Tibial nerve (tissue), 4 donors: ENCODE measurements at regions not wholly inside any gene's neighbourhood (a gene's known extent, or its start where the extent isn't known, plus 50 kb on each side); places are given as distances from the start of the nearest gene placed in this dataset.

Experiments
- DNase-seq, 2 donors: peaks; one replicate each; pipeline ENCODE4 v3.0.0-alpha.2; 2019; ENCODE audit warnings: low spot score in 2 of 2
- H3K27ac ChIP-seq, 4 donors: fragments of 200-600 bp; sonication (generic) in 3 of 4; one replicate each; pipeline ENCODE4 v1.5.1; 2017 to 2019; ENCODE audit warnings: mild to moderate bottlenecking in 1 of 4
- H3K27me3 ChIP-seq, 2 donors: fragments of 200-600 bp; sonication (generic) in 1 of 2; one replicate each; pipeline versions ENCODE4 v1.5.1 to v1.6.0; 2017 to 2019
- H3K36me3 ChIP-seq, 3 donors: fragments of 200-600 bp; sonication (generic); one replicate each; pipeline ENCODE4 v1.5.1; 2018 to 2019
- H3K4me1 ChIP-seq, 4 donors: fragments of 200-600 bp; sonication (generic) in 3 of 4; one replicate each; pipeline ENCODE4 v1.5.1; 2017 to 2019
- H3K4me3 ChIP-seq, 4 donors: fragments of 200-600 bp; sonication (generic) in 3 of 4; one replicate each; pipeline ENCODE4 v1.5.1; 2017 to 2019; ENCODE audit warnings: mild to moderate bottlenecking in 1 of 4, moderate library complexity in 1 of 4
- H3K9me3 ChIP-seq, 4 donors: fragments of 200-600 bp; sonication (generic) in 3 of 4; one replicate each; pipeline ENCODE4 v1.5.1; 2017 to 2019
- EP300 ChIP-seq, 2 donors: sonication (generic); formaldehyde crosslinking; IDR thresholded peaks; one replicate each; pipeline ENCODE4 v1.6.1; 2017; ENCODE audit warnings: antibody characterized with exemption in 2 of 2, mild to moderate bottlenecking in 1 of 2
- POLR2A ChIP-seq, 2 donors: fragments of 450-650 bp; IDR thresholded peaks; one replicate each; pipeline ENCODE4 v1.6.1; 2017; ENCODE audit warnings: antibody characterized with exemption in 2 of 2, mild to moderate bottlenecking in 2 of 2, moderate library complexity in 2 of 2
- WGBS, 2 donors: methylation state at CpG; one replicate each; pipeline ENCODE4 v1.1.5; 2018; 5-methylcytosine and 5-hydroxymethylcytosine counted together
- TF ChIP-seq, protein P1 (sequence below), 5 experiments: fragments of 200-600 bp in 3 of 5; fragments of 450-650 bp in 2 of 5; sonication (generic) in 3 of 5; IDR thresholded peaks; one replicate each; pipeline ENCODE4 v1.5.1; 2016 to 2019; ENCODE audit warnings: antibody characterized with exemption in 5 of 5, mild to moderate bottlenecking in 3 of 5, moderate library complexity in 2 of 5

DNA sequence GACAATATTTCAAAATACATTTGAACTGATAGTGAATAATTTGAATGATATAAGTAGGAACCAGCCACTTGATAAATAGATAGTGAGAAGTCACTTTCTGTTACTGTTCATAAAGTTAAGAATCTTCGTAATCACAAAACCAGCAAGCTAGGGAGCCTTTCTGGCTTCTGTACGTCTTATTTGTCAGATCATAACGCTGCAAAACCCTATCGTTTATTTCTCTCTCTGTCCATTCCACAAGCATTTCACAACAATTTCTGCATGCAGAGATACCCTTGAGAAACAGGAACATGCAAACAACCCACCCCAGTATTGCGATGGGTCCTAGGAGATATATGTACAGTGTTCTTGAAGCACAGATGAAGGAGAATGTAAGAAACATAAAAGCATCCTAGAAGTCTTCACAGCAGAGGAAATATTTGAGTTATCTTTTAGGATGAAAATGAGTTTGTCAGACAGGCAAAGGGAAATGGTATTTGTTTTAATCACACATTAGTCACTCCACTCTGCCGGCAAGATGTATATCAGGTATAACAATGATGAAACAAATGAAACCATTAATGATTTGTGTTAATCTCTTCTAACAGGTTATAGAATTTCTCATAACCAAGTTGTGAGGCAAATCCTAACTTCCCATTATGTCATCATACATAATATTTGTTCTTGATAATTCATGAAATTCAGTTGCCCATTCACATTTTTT lies 668.7 kb upstream of the FTMT start:
- Histone ChIP-seq H3K36me3 (no peaks in the 10 kb centered on the region), H3K9me3 (no peaks in the 10 kb centered on the region), H3K4me3 (no peak overlapping the region), H3K27me3 (no peaks in the 10 kb centered on the region), H3K27ac (no peak overlapping the region), H3K4me1 (no peaks in the 10 kb centered on the region)
- TF ChIP-seq EP300 (IDR thresholded peaks at IDR 0.05) = no peak
- TF ChIP-seq, protein P1, sequence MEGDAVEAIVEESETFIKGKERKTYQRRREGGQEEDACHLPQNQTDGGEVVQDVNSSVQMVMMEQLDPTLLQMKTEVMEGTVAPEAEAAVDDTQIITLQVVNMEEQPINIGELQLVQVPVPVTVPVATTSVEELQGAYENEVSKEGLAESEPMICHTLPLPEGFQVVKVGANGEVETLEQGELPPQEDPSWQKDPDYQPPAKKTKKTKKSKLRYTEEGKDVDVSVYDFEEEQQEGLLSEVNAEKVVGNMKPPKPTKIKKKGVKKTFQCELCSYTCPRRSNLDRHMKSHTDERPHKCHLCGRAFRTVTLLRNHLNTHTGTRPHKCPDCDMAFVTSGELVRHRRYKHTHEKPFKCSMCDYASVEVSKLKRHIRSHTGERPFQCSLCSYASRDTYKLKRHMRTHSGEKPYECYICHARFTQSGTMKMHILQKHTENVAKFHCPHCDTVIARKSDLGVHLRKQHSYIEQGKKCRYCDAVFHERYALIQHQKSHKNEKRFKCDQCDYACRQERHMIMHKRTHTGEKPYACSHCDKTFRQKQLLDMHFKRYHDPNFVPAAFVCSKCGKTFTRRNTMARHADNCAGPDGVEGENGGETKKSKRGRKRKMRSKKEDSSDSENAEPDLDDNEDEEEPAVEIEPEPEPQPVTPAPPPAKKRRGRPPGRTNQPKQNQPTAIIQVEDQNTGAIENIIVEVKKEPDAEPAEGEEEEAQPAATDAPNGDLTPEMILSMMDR (IDR thresholded peaks at IDR 0.05) = no peak
- no peak for TF ChIP-seq POLR2A (IDR thresholded peaks at IDR 0.05)
- whole genome bisulfite sequencing, 2 donors = 85% methylated on average over 6 of the region's 6 CpGs
- DNase-seq = no peak

DNA sequence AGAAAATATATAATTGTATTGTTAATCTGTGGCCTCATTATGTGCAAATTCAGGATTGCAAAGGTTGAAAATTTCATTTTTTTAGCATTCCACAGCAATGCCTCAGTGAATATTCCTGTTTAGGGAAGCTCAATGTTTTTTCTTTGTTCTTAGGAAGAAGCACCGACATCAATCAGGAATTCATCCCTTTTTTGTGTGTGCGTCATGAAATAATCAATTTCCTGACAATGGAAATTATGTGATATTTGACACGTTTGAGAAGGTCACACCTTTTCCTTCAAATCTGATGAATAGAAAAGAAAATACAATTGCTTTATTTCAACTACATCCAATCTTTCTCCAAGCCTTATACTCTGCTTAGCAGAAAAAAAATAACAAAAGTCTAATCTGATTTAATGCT lies 662.8 kb upstream of the FTMT start:
- TF ChIP-seq POLR2A (IDR thresholded peaks at IDR 0.05) (no peak), EP300 (IDR thresholded peaks at IDR 0.05) (no peak)
- TF ChIP-seq, protein P1 (IDR thresholded peaks at IDR 0.05) = no peak
- Histone ChIP-seq H3K4me3 (no peak overlapping the region), H3K4me1 (no peaks in the 10 kb centered on the region), H3K9me3 (no peaks in the 10 kb centered on the region), H3K27me3 (no peaks in the 10 kb centered on the region), H3K27ac (no peak overlapping the region), H3K36me3 (no peaks in the 10 kb centered on the region)
- WGBS, 2 donors = 60 to 67% methylated on average over 3 of the region's 3 CpGs
- no peak for DNase-seq

DNA sequence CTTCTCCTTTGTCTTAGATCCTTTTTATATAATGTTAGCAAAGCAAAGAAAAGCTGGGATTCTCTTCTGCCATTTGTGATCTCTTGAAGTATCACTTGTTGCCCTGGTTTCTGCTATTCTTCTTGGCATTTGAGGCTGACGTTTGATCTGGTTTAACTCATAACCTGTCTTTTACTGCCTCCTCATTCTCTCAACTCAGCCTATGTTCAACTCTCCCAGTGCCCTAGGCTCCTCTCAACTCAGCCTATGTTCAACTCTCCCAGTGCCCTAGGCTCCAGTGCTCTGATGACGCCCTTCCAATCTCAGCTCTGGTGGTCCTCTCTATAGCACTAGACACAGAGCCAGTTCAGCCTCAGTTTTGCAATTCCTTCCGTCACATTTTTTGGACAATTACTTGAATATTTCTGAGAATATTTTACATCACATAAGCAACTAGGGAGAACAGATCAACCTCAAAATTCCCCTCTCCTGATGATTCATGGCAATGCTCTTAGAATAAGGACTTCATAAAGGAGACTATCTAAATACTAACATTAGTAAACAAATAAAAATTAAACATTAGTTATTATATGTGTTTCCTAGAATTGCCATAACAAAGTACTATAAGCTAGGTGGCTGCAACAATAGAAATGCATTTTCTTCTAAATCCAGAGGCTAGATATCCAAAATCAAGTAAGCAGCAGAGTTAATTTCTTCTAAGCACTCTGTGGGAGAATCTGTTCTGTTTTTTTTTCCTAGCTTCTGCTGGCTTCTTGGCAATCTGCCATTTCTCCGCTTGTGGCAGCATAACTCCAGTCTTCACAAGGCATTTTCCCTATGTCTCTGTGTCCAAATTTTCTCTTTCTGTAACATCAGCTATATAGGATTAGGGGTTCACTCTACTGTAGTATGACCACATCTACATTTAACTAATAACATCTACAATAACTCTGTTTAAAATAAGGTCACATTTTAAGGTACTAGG lies 662.1 kb upstream of the FTMT start:
- H3K4me3 ChIP-seq = no peak overlapping the region
- H3K27me3 ChIP-seq = no peaks in the 10 kb centered on the region
- peak in 1 of 2 donors; percentile 8 for DNase-seq
- H3K36me3 ChIP-seq = no peaks in the 10 kb centered on the region
- H3K9me3 ChIP-seq = no peaks in the 10 kb centered on the region
- TF ChIP-seq, protein P1 (IDR thresholded peaks at IDR 0.05) = no peak
- TF ChIP-seq EP300 (IDR thresholded peaks at IDR 0.05) (no peak), POLR2A (IDR thresholded peaks at IDR 0.05) (no peak)
- WGBS, 2 donors = 33 to 34% methylated on average over 4 of the region's 4 CpGs
- H3K4me1 ChIP-seq = no peaks in the 10 kb centered on the region
- H3K27ac ChIP-seq = no peak overlapping the region

GRCh38 chr5:121199216-121199999 lies 652.3 kb upstream of the FTMT start:
- H3K4me1 ChIP-seq = no peaks in the 10 kb centered on the region
- H3K4me3 ChIP-seq = peak overlapping the region in 1 of 4 donors; percentile 7
- no peak overlapping the region for H3K27ac ChIP-seq
- H3K9me3 ChIP-seq = no peaks in the 10 kb centered on the region
- DNase-seq = no peak
- H3K27me3 ChIP-seq = no peaks in the 10 kb centered on the region
- TF ChIP-seq POLR2A (IDR thresholded peaks at IDR 0.05) = no peak
- WGBS, 2 donors = 46 to 52% methylated on average over 5 of the region's 5 CpGs
- H3K36me3 ChIP-seq = no peaks in the 10 kb centered on the region

DNA sequence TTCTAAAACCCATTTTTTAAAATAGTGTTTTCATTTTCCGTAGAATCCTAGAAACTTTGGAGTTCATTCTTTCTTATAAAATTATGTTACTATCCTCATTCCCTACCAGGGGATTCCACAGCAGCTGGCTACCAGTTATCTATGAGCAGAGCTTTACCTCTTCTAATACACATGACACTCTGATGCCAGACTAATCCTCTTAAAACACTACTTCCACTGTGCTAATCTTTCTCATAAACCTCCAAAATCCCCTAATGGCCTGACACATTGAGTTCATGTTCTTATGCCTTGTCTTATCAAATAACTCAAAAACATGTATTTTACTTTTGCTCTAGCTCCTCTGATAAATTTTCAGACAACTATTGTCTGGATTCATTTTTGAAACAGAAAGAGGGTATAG lies 633.6 kb upstream of the FTMT start:
- no peak for TF ChIP-seq EP300 (IDR thresholded peaks at IDR 0.05)
- no peak for TF ChIP-seq POLR2A (IDR thresholded peaks at IDR 0.05)
- TF ChIP-seq, protein P1 (IDR thresholded peaks at IDR 0.05) = no peak

More for the DNA sequence above, 633.6 kb upstream of the FTMT start:
- Histone ChIP-seq H3K27me3 (no peaks in the 10 kb centered on the region), H3K4me1 (no peaks in the 10 kb centered on the region), H3K27ac (no peak overlapping the region), H3K4me3 (no peak overlapping the region), H3K36me3 (no peaks in the 10 kb centered on the region), H3K9me3 (peaks cover 0 to 11% (median 0%) of the 10 kb centered on the region in 4 donors)
- WGBS, 2 donors = 80 to 88% methylated on average over 1 of the region's 1 CpG
- DNase-seq = no peak
